ENCODE measurements at regions not wholly inside any gene's neighbourhood (a gene's known extent, or its start where the extent isn't known, plus 50 kb on each side); places are given as distances from the start of the nearest gene placed in this dataset.

- TF ChIP-seq, protein P1, sequence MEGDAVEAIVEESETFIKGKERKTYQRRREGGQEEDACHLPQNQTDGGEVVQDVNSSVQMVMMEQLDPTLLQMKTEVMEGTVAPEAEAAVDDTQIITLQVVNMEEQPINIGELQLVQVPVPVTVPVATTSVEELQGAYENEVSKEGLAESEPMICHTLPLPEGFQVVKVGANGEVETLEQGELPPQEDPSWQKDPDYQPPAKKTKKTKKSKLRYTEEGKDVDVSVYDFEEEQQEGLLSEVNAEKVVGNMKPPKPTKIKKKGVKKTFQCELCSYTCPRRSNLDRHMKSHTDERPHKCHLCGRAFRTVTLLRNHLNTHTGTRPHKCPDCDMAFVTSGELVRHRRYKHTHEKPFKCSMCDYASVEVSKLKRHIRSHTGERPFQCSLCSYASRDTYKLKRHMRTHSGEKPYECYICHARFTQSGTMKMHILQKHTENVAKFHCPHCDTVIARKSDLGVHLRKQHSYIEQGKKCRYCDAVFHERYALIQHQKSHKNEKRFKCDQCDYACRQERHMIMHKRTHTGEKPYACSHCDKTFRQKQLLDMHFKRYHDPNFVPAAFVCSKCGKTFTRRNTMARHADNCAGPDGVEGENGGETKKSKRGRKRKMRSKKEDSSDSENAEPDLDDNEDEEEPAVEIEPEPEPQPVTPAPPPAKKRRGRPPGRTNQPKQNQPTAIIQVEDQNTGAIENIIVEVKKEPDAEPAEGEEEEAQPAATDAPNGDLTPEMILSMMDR (IDR thresholded peaks at IDR 0.05): no peak
- TF ChIP-seq EZH2 (IDR thresholded peaks at IDR 0.05; ENCODE audit: borderline replicate concordance, insufficient read depth, low read depth, low read length, poor library complexity, severe bottlenecking): no peak
Observed at GRCh38 chr1:64358692-64359091, 111.2 kb upstream of the CACHD1 start.
